ENCODE measurements at regions not wholly inside any gene's neighbourhood (a gene's known extent, or its start where the extent isn't known, plus 50 kb on each side); places are given as distances from the start of the nearest gene placed in this dataset.

GRCh38 chr5:63727583-63727982 lies 234.7 kb downstream of the HTR1A start:
- Mint-ChIP-seq H3K4me3 (no peak overlapping the region), H3K27ac (no peak overlapping the region), H3K27me3 (ENCODE audit: low read depth in 2 of 2) (no peaks in the 10 kb centered on the region), H3K9me3 (peaks cover 12 to 28% of the 10 kb centered on the region in 2 donors), H3K36me3 (no peaks in the 10 kb centered on the region), H3K4me1 (no peaks in the 10 kb centered on the region)
- 40% methylated on average over 1 of the region's 1 CpG for WGBS (ENCODE audit: insufficient coverage)
- Histone ChIP-seq H3K27me3 (ENCODE audit: control insufficient read depth, insufficient read depth, low read length) (no peaks in the 10 kb centered on the region), H3K27ac (ENCODE audit: low read length) (no peak overlapping the region), H3K9me3 (ENCODE audit: control insufficient read depth, insufficient read depth, low read length) (peaks cover 5% of the 10 kb centered on the region), H3K4me3 (ENCODE audit: low read length) (no peak overlapping the region), H3K4me1 (ENCODE audit: control insufficient read depth, insufficient read depth, low read length) (no peaks in the 10 kb centered on the region), H3K36me3 (ENCODE audit: control insufficient read depth, insufficient read depth, low read length) (no peaks in the 10 kb centered on the region)
- intact Hi-C loops (cut with micrococcal nuclease), result no loop called here
- no peak for TF ChIP-seq CTCF (IDR thresholded peaks at IDR 0.05)
- DNase-seq, result no peak
- ATAC-seq, result no peak

- H3K36me3 ChIP-seq (ENCODE audit: control insufficient read depth, insufficient read depth, low read length), result no peaks in the 10 kb centered on the region
- peaks cover 12 to 25% of the 10 kb centered on the region in 2 donors for H3K9me3 Mint-ChIP-seq
- no peaks in the 10 kb centered on the region for H3K36me3 Mint-ChIP-seq
- no peak overlapping the region for H3K4me3 Mint-ChIP-seq
- H3K27ac Mint-ChIP-seq, result no peak overlapping the region
- DNase-seq, result no peak
- ATAC-seq, result no peak
- H3K27ac ChIP-seq (ENCODE audit: low read length), result no peak overlapping the region
- 17% methylated on average over 2 of the region's 2 CpGs for WGBS (ENCODE audit: insufficient coverage)
- no peaks in the 10 kb centered on the region for H3K4me1 ChIP-seq (ENCODE audit: control insufficient read depth, insufficient read depth, low read length)
- no peak overlapping the region for H3K4me3 ChIP-seq (ENCODE audit: low read length)
- no peaks in the 10 kb centered on the region for H3K4me1 Mint-ChIP-seq
- no peaks in the 10 kb centered on the region for H3K27me3 ChIP-seq (ENCODE audit: control insufficient read depth, insufficient read depth, low read length)
- peaks cover 5% of the 10 kb centered on the region for H3K9me3 ChIP-seq (ENCODE audit: control insufficient read depth, insufficient read depth, low read length)
- intact Hi-C loops (cut with micrococcal nuclease), result no loop called here
- H3K27me3 Mint-ChIP-seq (ENCODE audit: low read depth in 2 of 2), result no peaks in the 10 kb centered on the region
- no peak for TF ChIP-seq CTCF (IDR thresholded peaks at IDR 0.05)
Observed at GRCh38 chr5:63726496-63726895, 235.7 kb downstream of the HTR1A start.

- no peak for ATAC-seq
- Mint-ChIP-seq H3K27me3 (ENCODE audit: low read depth in 2 of 2) (no peaks in the 10 kb centered on the region), H3K9me3 (peaks cover 4 to 14% of the 10 kb centered on the region in 2 donors), H3K4me3 (no peak overlapping the region), H3K4me1 (no peaks in the 10 kb centered on the region), H3K27ac (no peak overlapping the region), H3K36me3 (no peaks in the 10 kb centered on the region)
- no peak for TF ChIP-seq CTCF (IDR thresholded peaks at IDR 0.05)
- H3K27ac ChIP-seq (ENCODE audit: low read length), result no peak overlapping the region
- WGBS (ENCODE audit: insufficient coverage), result 77% methylated on average over 1 of the region's 1 CpG
- H3K9me3 ChIP-seq (ENCODE audit: control insufficient read depth, insufficient read depth, low read length), result no peaks in the 10 kb centered on the region
- no peaks in the 10 kb centered on the region for H3K27me3 ChIP-seq (ENCODE audit: control insufficient read depth, insufficient read depth, low read length)
- no peak for DNase-seq
- no peak overlapping the region for H3K4me3 ChIP-seq (ENCODE audit: low read length)
- no peaks in the 10 kb centered on the region for H3K36me3 ChIP-seq (ENCODE audit: control insufficient read depth, insufficient read depth, low read length)
- H3K4me1 ChIP-seq (ENCODE audit: control insufficient read depth, insufficient read depth, low read length), result no peaks in the 10 kb centered on the region
- intact Hi-C loops (cut with micrococcal nuclease), result no loop called here
Observed at GRCh38 chr5:63719147-63719546, 243.1 kb downstream of the HTR1A start.

GRCh38 chr5:63700241-63700640 lies 262.0 kb downstream of the HTR1A start:
- H3K4me3 Mint-ChIP-seq, result no peak overlapping the region
- no peak for TF ChIP-seq CTCF (IDR thresholded peaks at IDR 0.05)
- Histone ChIP-seq H3K27ac (ENCODE audit: low read length) (no peak overlapping the region), H3K27me3 (ENCODE audit: control insufficient read depth, insufficient read depth, low read length) (no peaks in the 10 kb centered on the region), H3K9me3 (ENCODE audit: control insufficient read depth, insufficient read depth, low read length) (no peaks in the 10 kb centered on the region), H3K36me3 (ENCODE audit: control insufficient read depth, insufficient read depth, low read length) (no peaks in the 10 kb centered on the region), H3K4me1 (ENCODE audit: control insufficient read depth, insufficient read depth, low read length) (no peaks in the 10 kb centered on the region), H3K4me3 (ENCODE audit: low read length) (no peak overlapping the region)
- H3K36me3 Mint-ChIP-seq, result no peaks in the 10 kb centered on the region
- no peaks in the 10 kb centered on the region for H3K4me1 Mint-ChIP-seq
- no peaks in the 10 kb centered on the region for H3K27me3 Mint-ChIP-seq (ENCODE audit: low read depth in 2 of 2)
- no peak overlapping the region for H3K27ac Mint-ChIP-seq
- no peak for ATAC-seq
- no peak for DNase-seq
- peaks cover 7 to 12% of the 10 kb centered on the region in 2 donors for H3K9me3 Mint-ChIP-seq
- intact Hi-C loops (cut with micrococcal nuclease), result no loop called here
- WGBS (ENCODE audit: insufficient coverage), result no CpG with 5 or more reads among the region's 1 CpG
